ENCODE measurements at regions not wholly inside any gene's neighbourhood (a gene's known extent, or its start where the extent isn't known, plus 50 kb on each side); places are given as distances from the start of the nearest gene placed in this dataset.

DNA sequence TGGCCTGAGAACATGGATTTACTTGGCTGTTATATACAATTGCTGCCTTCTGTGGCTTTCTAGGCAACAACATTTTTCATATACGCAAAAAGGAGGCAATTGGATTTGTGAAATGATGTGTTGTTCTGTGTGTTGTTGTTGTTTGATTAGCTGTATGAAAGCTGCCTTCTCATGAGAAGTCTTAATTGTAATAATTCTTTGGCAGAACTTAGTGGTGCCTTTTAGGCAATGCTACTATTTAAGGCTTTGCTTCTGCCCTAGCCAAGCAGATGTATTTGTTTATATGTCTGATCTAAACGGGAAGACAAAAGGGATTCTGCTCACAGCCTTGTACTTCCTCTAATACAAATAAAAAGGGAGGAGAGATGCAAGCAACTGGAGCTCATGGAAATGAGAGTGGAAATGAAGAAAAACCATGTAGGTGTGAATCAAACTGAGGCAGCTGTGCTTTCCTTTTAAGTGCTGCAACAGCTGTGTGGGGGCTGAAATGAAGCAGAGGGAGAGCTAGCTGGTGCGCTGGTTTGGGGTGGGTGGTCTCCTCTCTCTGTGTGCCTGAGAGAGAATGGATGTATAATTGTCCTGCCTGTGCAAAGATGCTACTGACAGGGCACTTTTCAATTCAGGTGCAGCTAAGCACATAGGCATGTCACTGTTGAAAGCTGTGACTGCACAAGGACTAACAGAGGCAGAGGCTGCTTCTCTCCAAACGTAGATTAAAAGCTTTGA is 386.9 kb upstream of the MAN1A1 start:
- Histone ChIP-seq H3K4me3 (replicated peaks; ENCODE audit: insufficient read depth, low read length) (no peak overlapping the region), H3K27ac (replicated peaks) (no peak overlapping the region), H3K27me3 (ENCODE audit: insufficient read depth, poor library complexity, severe bottlenecking) (no peaks in the 10 kb centered on the region)
- TF ChIP-seq, protein P1, sequence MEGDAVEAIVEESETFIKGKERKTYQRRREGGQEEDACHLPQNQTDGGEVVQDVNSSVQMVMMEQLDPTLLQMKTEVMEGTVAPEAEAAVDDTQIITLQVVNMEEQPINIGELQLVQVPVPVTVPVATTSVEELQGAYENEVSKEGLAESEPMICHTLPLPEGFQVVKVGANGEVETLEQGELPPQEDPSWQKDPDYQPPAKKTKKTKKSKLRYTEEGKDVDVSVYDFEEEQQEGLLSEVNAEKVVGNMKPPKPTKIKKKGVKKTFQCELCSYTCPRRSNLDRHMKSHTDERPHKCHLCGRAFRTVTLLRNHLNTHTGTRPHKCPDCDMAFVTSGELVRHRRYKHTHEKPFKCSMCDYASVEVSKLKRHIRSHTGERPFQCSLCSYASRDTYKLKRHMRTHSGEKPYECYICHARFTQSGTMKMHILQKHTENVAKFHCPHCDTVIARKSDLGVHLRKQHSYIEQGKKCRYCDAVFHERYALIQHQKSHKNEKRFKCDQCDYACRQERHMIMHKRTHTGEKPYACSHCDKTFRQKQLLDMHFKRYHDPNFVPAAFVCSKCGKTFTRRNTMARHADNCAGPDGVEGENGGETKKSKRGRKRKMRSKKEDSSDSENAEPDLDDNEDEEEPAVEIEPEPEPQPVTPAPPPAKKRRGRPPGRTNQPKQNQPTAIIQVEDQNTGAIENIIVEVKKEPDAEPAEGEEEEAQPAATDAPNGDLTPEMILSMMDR (IDR thresholded peaks at IDR 0.05; ENCODE audit: insufficient read depth, low read length): no peak
- TF ChIP-seq, protein P2, sequence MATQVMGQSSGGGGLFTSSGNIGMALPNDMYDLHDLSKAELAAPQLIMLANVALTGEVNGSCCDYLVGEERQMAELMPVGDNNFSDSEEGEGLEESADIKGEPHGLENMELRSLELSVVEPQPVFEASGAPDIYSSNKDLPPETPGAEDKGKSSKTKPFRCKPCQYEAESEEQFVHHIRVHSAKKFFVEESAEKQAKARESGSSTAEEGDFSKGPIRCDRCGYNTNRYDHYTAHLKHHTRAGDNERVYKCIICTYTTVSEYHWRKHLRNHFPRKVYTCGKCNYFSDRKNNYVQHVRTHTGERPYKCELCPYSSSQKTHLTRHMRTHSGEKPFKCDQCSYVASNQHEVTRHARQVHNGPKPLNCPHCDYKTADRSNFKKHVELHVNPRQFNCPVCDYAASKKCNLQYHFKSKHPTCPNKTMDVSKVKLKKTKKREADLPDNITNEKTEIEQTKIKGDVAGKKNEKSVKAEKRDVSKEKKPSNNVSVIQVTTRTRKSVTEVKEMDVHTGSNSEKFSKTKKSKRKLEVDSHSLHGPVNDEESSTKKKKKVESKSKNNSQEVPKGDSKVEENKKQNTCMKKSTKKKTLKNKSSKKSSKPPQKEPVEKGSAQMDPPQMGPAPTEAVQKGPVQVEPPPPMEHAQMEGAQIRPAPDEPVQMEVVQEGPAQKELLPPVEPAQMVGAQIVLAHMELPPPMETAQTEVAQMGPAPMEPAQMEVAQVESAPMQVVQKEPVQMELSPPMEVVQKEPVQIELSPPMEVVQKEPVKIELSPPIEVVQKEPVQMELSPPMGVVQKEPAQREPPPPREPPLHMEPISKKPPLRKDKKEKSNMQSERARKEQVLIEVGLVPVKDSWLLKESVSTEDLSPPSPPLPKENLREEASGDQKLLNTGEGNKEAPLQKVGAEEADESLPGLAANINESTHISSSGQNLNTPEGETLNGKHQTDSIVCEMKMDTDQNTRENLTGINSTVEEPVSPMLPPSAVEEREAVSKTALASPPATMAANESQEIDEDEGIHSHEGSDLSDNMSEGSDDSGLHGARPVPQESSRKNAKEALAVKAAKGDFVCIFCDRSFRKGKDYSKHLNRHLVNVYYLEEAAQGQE (IDR thresholded peaks at IDR 0.05; ENCODE audit: insufficient replicate concordance, low read depth): no peak
- DNase-seq (ENCODE audit: low read depth in 1 of 2, low spot score in 1 of 2): no peak

DNA sequence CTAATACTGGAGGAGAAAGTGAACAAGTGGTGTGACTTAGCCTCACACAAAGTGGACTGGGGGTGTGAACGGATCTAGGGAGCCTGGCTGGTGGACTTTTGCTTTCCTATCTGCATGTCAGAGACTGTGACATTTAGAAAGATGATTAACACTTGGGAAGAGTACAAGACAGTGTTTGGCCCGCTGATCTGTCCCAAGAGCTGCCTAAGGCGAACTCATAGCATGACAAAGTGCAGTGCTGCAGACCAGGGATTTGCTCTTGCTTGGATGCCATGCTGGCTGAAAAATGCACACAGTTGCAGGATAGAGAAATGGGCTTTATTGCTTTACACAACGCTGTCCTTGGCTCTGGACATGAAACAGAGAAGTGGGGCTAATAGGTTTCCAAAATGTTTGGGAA is 386.0 kb upstream of the MAN1A1 start:
- Histone ChIP-seq H3K27ac (replicated peaks) (no peak overlapping the region), H3K27me3 (ENCODE audit: insufficient read depth, poor library complexity, severe bottlenecking) (no peaks in the 10 kb centered on the region), H3K4me3 (replicated peaks; ENCODE audit: insufficient read depth, low read length) (no peak overlapping the region)
- DNase-seq (ENCODE audit: low read depth in 1 of 2, low spot score in 1 of 2): no peak
- TF ChIP-seq, protein P2 (IDR thresholded peaks at IDR 0.05; ENCODE audit: insufficient replicate concordance, low read depth): no peak
- TF ChIP-seq SPI1 (IDR thresholded peaks at IDR 0.05; ENCODE audit: borderline replicate concordance, low read depth) (no peak), GABPA (IDR thresholded peaks at IDR 0.05; ENCODE audit: low read depth) (no peak), POLR2AphosphoS5 (IDR thresholded peaks at IDR 0.05; ENCODE audit: low read depth) (no peak)
- TF ChIP-seq, protein P1 (IDR thresholded peaks at IDR 0.05; ENCODE audit: insufficient read depth, low read length): no peak

DNA sequence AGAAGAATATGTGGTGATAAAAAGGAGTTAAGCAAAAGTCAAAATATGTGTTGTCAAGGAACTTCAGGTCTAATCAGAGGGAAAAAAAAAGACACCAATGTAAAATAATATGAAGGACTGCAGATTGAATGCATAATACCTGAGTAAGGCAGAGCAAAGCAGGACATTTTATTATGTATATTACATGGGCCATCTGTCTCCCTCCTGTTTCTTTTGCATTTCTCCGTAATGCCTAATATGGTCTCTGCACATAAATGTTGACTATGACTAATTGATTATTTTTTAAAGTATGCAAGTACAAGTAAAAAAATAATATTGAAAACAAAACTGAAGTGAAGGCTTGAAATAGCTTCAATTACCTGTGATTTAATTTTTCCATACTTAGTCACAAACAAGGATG is 384.7 kb upstream of the MAN1A1 start:
- Histone ChIP-seq H3K27me3 (ENCODE audit: insufficient read depth, poor library complexity, severe bottlenecking) (no peaks in the 10 kb centered on the region), H3K4me3 (replicated peaks; ENCODE audit: insufficient read depth, low read length) (no peak overlapping the region), H3K27ac (replicated peaks) (no peak overlapping the region)
- no peak for DNase-seq (ENCODE audit: low read depth in 1 of 2, low spot score in 1 of 2)
- TF ChIP-seq, protein P2 (IDR thresholded peaks at IDR 0.05; ENCODE audit: insufficient replicate concordance, low read depth): no peak
- TF ChIP-seq SPI1 (IDR thresholded peaks at IDR 0.05; ENCODE audit: borderline replicate concordance, low read depth) (no peak), POLR2AphosphoS5 (IDR thresholded peaks at IDR 0.05; ENCODE audit: low read depth) (no peak), GABPA (IDR thresholded peaks at IDR 0.05; ENCODE audit: low read depth) (no peak)
- TF ChIP-seq, protein P1 (IDR thresholded peaks at IDR 0.05; ENCODE audit: insufficient read depth, low read length): no peak

Measured in HL-60 (cell line).